ENCODE measurements at regions not wholly inside any gene's neighbourhood (a gene's known extent, or its start where the extent isn't known, plus 50 kb on each side); places are given as distances from the start of the nearest gene placed in this dataset.

- no peak for TF ChIP-seq CTCF (IDR thresholded peaks at IDR 0.05)
- peak in 1 of 2 donors; percentile 60 for TF ChIP-seq POLR2A (IDR thresholded peaks at IDR 0.05)
Observed at GRCh38 chr3:194035406-194036138, 100.4 kb upstream of the HES1 start.
